GM03348 (cell line): ENCODE measurements at regions not wholly inside any gene's neighbourhood (a gene's known extent, or its start where the extent isn't known, plus 50 kb on each side); places are given as distances from the start of the nearest gene placed in this dataset.
"Not testable (repeated sequence)": the region's sequence is repeated elsewhere in the genome, so short reads cannot be mapped to it uniquely, and the experiment has no call there.

Experiments used
- DNase-seq: peaks from one replicate; pipeline ENCODE4 v3.0.0; 2012; ENCODE audit warnings: low spot score

GRCh38 chr3:102329561-102329960 lies 105.3 kb upstream of the ZPLD1 start:
- DNase-seq, result no peak

GRCh38 chr3:102332205-102332604 lies 102.6 kb upstream of the ZPLD1 start:
- DNase-seq, result no peak

GRCh38 chr3:102332934-102333333 lies 101.9 kb upstream of the ZPLD1 start:
- DNase-seq, result no peak

- DNase-seq, result no peak
These were observed 98.7 kb upstream of the ZPLD1 start for GRCh38 chr3:102336130-102336529.

GRCh38 chr3:102339671-102340070 lies 95.1 kb upstream of the ZPLD1 start:
- no peak for DNase-seq

- no peak for DNase-seq
These were observed 87.9 kb upstream of the ZPLD1 start for GRCh38 chr3:102346897-102347296.

GRCh38 chr3:102348904-102349303 lies 85.9 kb upstream of the ZPLD1 start:
- no peak for DNase-seq

- no peak for DNase-seq
These were observed 81.7 kb upstream of the ZPLD1 start for GRCh38 chr3:102353148-102353547.

- DNase-seq, result no peak
These were observed 81.0 kb upstream of the ZPLD1 start for GRCh38 chr3:102353805-102354204.

GRCh38 chr3:102354818-102355515 lies 79.8 kb upstream of the ZPLD1 start:
- no peak for DNase-seq

- no peak for DNase-seq
These were observed 78.3 kb upstream of the ZPLD1 start for GRCh38 chr3:102356506-102356905.

- DNase-seq, result not testable (repeated sequence)
These were observed 77.5 kb upstream of the ZPLD1 start for GRCh38 chr3:102357313-102357712.

- DNase-seq, result no peak
These were observed 74.5 kb upstream of the ZPLD1 start for GRCh38 chr3:102360183-102360860.

- DNase-seq, result no peak
These were observed 73.7 kb upstream of the ZPLD1 start for GRCh38 chr3:102361101-102361500.

GRCh38 chr3:102366116-102366515 lies 68.7 kb upstream of the ZPLD1 start:
- not testable (repeated sequence) for DNase-seq

- no peak for DNase-seq
These were observed 59.8 kb upstream of the ZPLD1 start for GRCh38 chr3:102374863-102375634.

- no peak for DNase-seq
These were observed 56.6 kb upstream of the ZPLD1 start for GRCh38 chr3:102378216-102378615.

- DNase-seq, result not testable (repeated sequence)
These were observed 52.6 kb upstream of the ZPLD1 start for GRCh38 chr3:102382201-102382600.
